H1 (cell line): ENCODE measurements at regions not wholly inside any gene's neighbourhood (a gene's known extent, or its start where the extent isn't known, plus 50 kb on each side); places are given as distances from the start of the nearest gene placed in this dataset.

ENCODE experiments used
- CTCF ChIA-PET: fragments of 300-600 bp; sonication (Branson Sonifier 250); formaldehyde crosslinking; loops from one replicate; lab custom pipeline; 2021; ENCODE audit not compliant: partially characterized antibody; lab: Charles Lee
- POLR2A ChIA-PET: fragments of 300-600 bp; sonication (Branson Sonifier 250); formaldehyde crosslinking; loops from one replicate; lab custom pipeline; 2021; ENCODE audit warnings: inconsistent platforms; ENCODE audit not compliant: partially characterized antibody; lab: Charles Lee
- DNase-seq, 2 experiments: peaks; one replicate each; pipeline versions ENCODE4 v3.0.0 to v3.0.0-alpha.2; 2010 to 2022; ENCODE audit warnings: low spot score in 2 of 2, low read depth in 1 of 2, mixed read lengths in 1 of 2
- FAIRE-seq: peaks from 2 replicates; lab custom pipeline; 2011; peaks lifted over from hg19 to GRCh38; lab: Jason Lieb, UNC
- H2AFZ ChIP-seq: 2 replicates; pipeline ENCODE4 v1.8.1; 2012; ENCODE audit warnings: low read length, inconsistent platforms
- H2AK5ac ChIP-seq: 2 replicates; pipeline ENCODE4 v1.6.1; 2013; ENCODE audit warnings: low read depth, low read length
- H2BK120ac ChIP-seq: replicated peaks from 2 replicates; pipeline ENCODE3; 2013; ENCODE audit warnings: low read depth, low read length, inconsistent platforms
- H2BK12ac ChIP-seq: 2 replicates; pipeline ENCODE4 v1.6.1; 2013; ENCODE audit warnings: low read depth, low read length
- H2BK15ac ChIP-seq: 2 replicates; pipeline ENCODE4 v1.6.1; 2013; ENCODE audit warnings: low read length
- H2BK20ac ChIP-seq: 2 replicates; pipeline ENCODE4 v1.6.1; 2013; ENCODE audit warnings: low read length
- H2BK5ac ChIP-seq: 2 replicates; pipeline ENCODE4 v1.6.1; 2013; ENCODE audit warnings: low read depth, low read length
- H3K14ac ChIP-seq: 2 replicates; pipeline ENCODE4 v1.6.1; 2013; ENCODE audit warnings: inconsistent platforms; ENCODE audit not compliant: insufficient read length
- H3K18ac ChIP-seq: 2 replicates; pipeline ENCODE4 v1.6.1; 2013; ENCODE audit warnings: low read length; ENCODE audit errors: extremely low read depth
- H3K23ac ChIP-seq: 2 replicates; pipeline ENCODE4 v1.6.1; 2013; ENCODE audit warnings: inconsistent platforms; ENCODE audit not compliant: insufficient read length
- H3K23me2 ChIP-seq: 2 replicates; pipeline ENCODE4 v1.6.1; 2013; ENCODE audit warnings: low read depth, low read length
- H3K27ac ChIP-seq: 2 replicates; pipeline ENCODE4 v1.6.1; 2011; ENCODE audit warnings: low read depth, low read length, inconsistent platforms
- H3K27me3 ChIP-seq, 4 experiments: replicated peaks in 1 of 4; 1 replicate in 1 of 4; 2 replicates in 3 of 4; pipeline versions ENCODE4 v1.6.1 to v1.8.1; 2011 to 2013; ENCODE audit warnings: low read length in 3 of 4, mild to moderate bottlenecking in 3 of 4, inconsistent platforms in 2 of 4, mixed read lengths in 2 of 4, moderate library complexity in 1 of 4; ENCODE audit not compliant: control insufficient read depth in 3 of 4, insufficient read depth in 3 of 4; ENCODE audit errors: extremely low read depth in 1 of 4
- H3K36me3 ChIP-seq, 4 experiments: 2 replicates each; pipeline versions ENCODE4 v1.6.1 to v1.8.1; 2011 to 2013; ENCODE audit warnings: mild to moderate bottlenecking in 4 of 4, low read length in 3 of 4, moderate library complexity in 2 of 4, control low read depth in 1 of 4, inconsistent platforms in 1 of 4; ENCODE audit not compliant: insufficient read depth in 4 of 4, control insufficient read depth in 2 of 4
- H3K4ac ChIP-seq: replicated peaks from 2 replicates; pipeline ENCODE3; 2013; ENCODE audit warnings: low read length, low read depth, mixed read lengths, inconsistent platforms; ENCODE audit not compliant: insufficient read length
- H3K4me1 ChIP-seq, 4 experiments: replicated peaks in 1 of 4; 1 replicate in 1 of 4; 2 replicates in 3 of 4; pipeline versions ENCODE4 v1.6.1 to v1.8.1; 2011 to 2013; ENCODE audit warnings: low read length in 3 of 4, inconsistent platforms in 2 of 4, mixed read lengths in 1 of 4; ENCODE audit not compliant: insufficient read depth in 4 of 4, control insufficient read depth in 3 of 4
- H3K4me2 ChIP-seq, 2 experiments: 2 replicates each; pipeline versions ENCODE4 v1.6.1 to v1.8.1; 2011 to 2013; ENCODE audit warnings: low read depth in 2 of 2, low read length in 2 of 2, control low read depth in 1 of 2, inconsistent platforms in 1 of 2, mild to moderate bottlenecking in 1 of 2; ENCODE audit not compliant: insufficient read depth in 1 of 2
- H3K4me3 ChIP-seq, 4 experiments: fragments of 200-600, 300-600 bp in 1 of 4; sonication (generic), shearing (Covaris generic), sonication (Bioruptor Twin) in 1 of 4; 2 replicates each; pipeline versions ENCODE4 v1.5.1 to v1.8.1; 2011 to 2016; ENCODE audit warnings: low read length in 4 of 4, low read depth in 3 of 4, control low read depth in 2 of 4, inconsistent platforms in 2 of 4, mild to moderate bottlenecking in 2 of 4, mixed read lengths in 1 of 4, moderate library complexity in 1 of 4; ENCODE audit not compliant: insufficient read depth in 2 of 4; ENCODE audit errors: extremely low read depth in 1 of 4
- H3K56ac ChIP-seq: replicated peaks from 2 replicates; pipeline ENCODE3; 2013; ENCODE audit warnings: low read depth, mild to moderate bottlenecking, mixed read lengths, low read length, inconsistent platforms; ENCODE audit not compliant: insufficient read length
- H3K79me1 ChIP-seq: 2 replicates; pipeline ENCODE4 v1.6.1; 2013; ENCODE audit warnings: low read depth, low read length, control low read depth
- H3K79me2 ChIP-seq, 2 experiments: 2 replicates each; pipeline versions ENCODE4 v1.6.1 to v1.8.1; 2012 to 2013; ENCODE audit warnings: low read length in 2 of 2, mild to moderate bottlenecking in 2 of 2, inconsistent platforms in 1 of 2; ENCODE audit not compliant: insufficient read depth in 2 of 2, control insufficient read depth in 1 of 2
- H3K9ac ChIP-seq, 4 experiments: replicated peaks in 1 of 4; 1 replicate in 1 of 4; 2 replicates in 3 of 4; pipeline versions ENCODE4 v1.6.1 to v1.8.1; 2011 to 2013; ENCODE audit warnings: low read depth in 3 of 4, low read length in 3 of 4, control low read depth in 2 of 4, mild to moderate bottlenecking in 2 of 4, moderate library complexity in 2 of 4, inconsistent platforms in 1 of 4; ENCODE audit errors: extremely low read depth in 1 of 4
- H3K9me3 ChIP-seq, 2 experiments: 2 replicates each; pipeline versions ENCODE4 v1.6.1 to v1.8.1; 2012 to 2013; ENCODE audit warnings: mild to moderate bottlenecking in 2 of 2, moderate library complexity in 2 of 2, control low read depth in 1 of 2, inconsistent platforms in 1 of 2, low read depth in 1 of 2, low read length in 1 of 2, mixed read lengths in 1 of 2; ENCODE audit not compliant: insufficient read depth in 2 of 2
- H4K20me1 ChIP-seq, 2 experiments: replicated peaks in 1 of 2; 2 replicates each; pipeline versions ENCODE3 to v1.8.1; 2011 to 2013; ENCODE audit warnings: inconsistent platforms in 2 of 2, low read length in 2 of 2, mild to moderate bottlenecking in 1 of 2; ENCODE audit not compliant: insufficient read depth in 2 of 2, control insufficient read depth in 1 of 2
- H4K5ac ChIP-seq: 2 replicates; pipeline ENCODE4 v1.6.1; 2013; ENCODE audit warnings: low read length, low read depth, mixed read lengths, inconsistent platforms; ENCODE audit not compliant: insufficient read length
- H4K8ac ChIP-seq: 2 replicates; pipeline ENCODE4 v1.8.0; 2013; ENCODE audit warnings: mild to moderate bottlenecking, moderate library complexity, low read length, inconsistent platforms; ENCODE audit not compliant: insufficient read depth; ENCODE audit errors: extremely low read depth
- H4K91ac ChIP-seq: replicated peaks from 2 replicates; pipeline ENCODE3; 2013; ENCODE audit warnings: low read length, mixed read lengths, inconsistent platforms; ENCODE audit not compliant: insufficient read length
- JUND ChIP-seq: IDR thresholded peaks from 2 replicates; pipeline ENCODE4 v1.6.1; 2011; ENCODE audit warnings: mild to moderate bottlenecking, improper control_type of control experiment, low read length
- PHF8 ChIP-seq: fragments of 200-600 bp; sonication (generic); conservative IDR thresholded peaks from 2 replicates; pipeline ENCODE4 v1.7.1; 2012; ENCODE audit warnings: low read depth, mild to moderate bottlenecking, inconsistent platforms, low read length, moderate library complexity
- POLR2AphosphoS5 ChIP-seq: IDR thresholded peaks from 2 replicates; pipeline ENCODE4 v1.6.1; 2011; ENCODE audit warnings: low read depth, low read length
- RAD21 ChIP-seq, 2 experiments: IDR thresholded peaks in 1 of 2; conservative IDR thresholded peaks in 1 of 2; 2 replicates each; pipeline ENCODE4 v1.6.1; 2011; ENCODE audit warnings: low read depth in 2 of 2, low read length in 2 of 2, improper control_type of control experiment in 1 of 2, inconsistent platforms in 1 of 2, mild to moderate bottlenecking in 1 of 2, moderate library complexity in 1 of 2
- SIN3A ChIP-seq, 2 experiments: IDR thresholded peaks in 1 of 2; conservative IDR thresholded peaks in 1 of 2; 2 replicates each; pipeline ENCODE4 v1.6.1; 2011 to 2012; ENCODE audit warnings: low read length in 2 of 2, improper control_type of control experiment in 1 of 2, low read depth in 1 of 2, mild to moderate bottlenecking in 1 of 2
- SP2 ChIP-seq: IDR thresholded peaks from 2 replicates; pipeline ENCODE4 v1.6.1; 2012; ENCODE audit warnings: mild to moderate bottlenecking, low read length, inconsistent platforms
- WGBS, 2 experiments: shearing (Covaris generic) in 1 of 2; methylation state at CpG; one replicate each; pipeline versions ENCODE4 v1.1.6 to v1.1.7; 2013 to 2015; ENCODE audit warnings: low lambda C conversion rate in 2 of 2, mixed read lengths in 2 of 2, inconsistent platforms in 1 of 2, low coverage in 1 of 2, missing lambda C conversion rate in 1 of 2; ENCODE audit not compliant: insufficient replicate concordance in 2 of 2, insufficient coverage in 1 of 2, insufficient read length in 1 of 2; ENCODE audit errors: extremely low coverage in 1 of 2, missing lambda C conversion rate in 1 of 2; 5-methylcytosine and 5-hydroxymethylcytosine counted together

- FAIRE-seq (no peak), DNase-seq (no peak)
- H4K5ac ChIP-seq: no peak overlapping the region
- no peak overlapping the region for H2BK20ac ChIP-seq
- H3K23me2 ChIP-seq: no peaks in the 10 kb centered on the region
- no peak overlapping the region for H3K56ac ChIP-seq
- no peak overlapping the region for H3K14ac ChIP-seq
- H4K8ac ChIP-seq: no peak overlapping the region
- H2BK15ac ChIP-seq: no peak overlapping the region
- POLR2A ChIA-PET: no interaction called here
- no peak overlapping the region for H3K27ac ChIP-seq
- no peaks in the 10 kb centered on the region for H4K20me1 ChIP-seq
- no peaks in the 10 kb centered on the region for H3K4me1 ChIP-seq
- TF ChIP-seq JUND (no peak), SIN3A (conservative IDR thresholded peaks at IDR 0.05 in 1 of 2, IDR thresholded peaks at IDR 0.05 in 1 of 2; ENCODE audit: low read depth in 1 of 2, low read length in 2 of 2) (no peak), RAD21 (IDR thresholded peaks at IDR 0.05 in 1 of 2, conservative IDR thresholded peaks at IDR 0.05 in 1 of 2; ENCODE audit: low read depth in 2 of 2, low read length in 2 of 2) (no peak), POLR2AphosphoS5 (no peak), SP2 (no peak), PHF8 (no peak)
- H2BK120ac ChIP-seq: no peak overlapping the region
- no peaks in the 10 kb centered on the region for H3K27me3 ChIP-seq
- 92% methylated on average over 3 of the region's 3 CpGs; no CpG with 5 or more reads in 1 of the 2 experiments for WGBS, 2 experiments
- no peak overlapping the region for H3K9ac ChIP-seq
- no peak overlapping the region for H2AFZ ChIP-seq
- no peak overlapping the region for H3K4me3 ChIP-seq
- no peaks in the 10 kb centered on the region for H3K9me3 ChIP-seq
- no peaks in the 10 kb centered on the region for H3K79me1 ChIP-seq
- no peak overlapping the region for H3K4ac ChIP-seq
- CTCF ChIA-PET: interaction anchor here (1.2 kb wide), 1 partner anchor 38 kb away, joined by 3 read pairs; no protein-coding TSS in a partner anchor
- no peak overlapping the region for H3K23ac ChIP-seq
- no peaks in the 10 kb centered on the region for H3K79me2 ChIP-seq
- no peak overlapping the region for H2BK5ac ChIP-seq
- no peak overlapping the region for H2AK5ac ChIP-seq
- no peak overlapping the region for H2BK12ac ChIP-seq
- H3K18ac ChIP-seq: no peak overlapping the region
- H4K91ac ChIP-seq: no peak overlapping the region
- no peak overlapping the region for H3K4me2 ChIP-seq
- H3K36me3 ChIP-seq: no peaks in the 10 kb centered on the region
These were observed 80.6 kb upstream of the KLF6 start for GRCh38 chr10:3865565-3865964.
